SW 1271 (cell line): ENCODE measurements at regions not wholly inside any gene's neighbourhood (a gene's known extent, or its start where the extent isn't known, plus 50 kb on each side); places are given as distances from the start of the nearest gene placed in this dataset.
A peak's percentile ranks its signal among the peaks of the same experiment; 100 is the strongest.
"Not testable (repeated sequence)": the region's sequence is repeated elsewhere in the genome, so short reads cannot be mapped to it uniquely, and the experiment has no call there.

Source experiments
- DNase-seq, 2 experiments: peaks; one replicate each; lab custom pipeline; 2025; lab: John Stamatoyannopoulos, UW

GRCh38 chr7:66413379-66414114 is 208.4 kb downstream of the TPST1 start:
- peak; percentile 82 to 84 for DNase-seq

DNA sequence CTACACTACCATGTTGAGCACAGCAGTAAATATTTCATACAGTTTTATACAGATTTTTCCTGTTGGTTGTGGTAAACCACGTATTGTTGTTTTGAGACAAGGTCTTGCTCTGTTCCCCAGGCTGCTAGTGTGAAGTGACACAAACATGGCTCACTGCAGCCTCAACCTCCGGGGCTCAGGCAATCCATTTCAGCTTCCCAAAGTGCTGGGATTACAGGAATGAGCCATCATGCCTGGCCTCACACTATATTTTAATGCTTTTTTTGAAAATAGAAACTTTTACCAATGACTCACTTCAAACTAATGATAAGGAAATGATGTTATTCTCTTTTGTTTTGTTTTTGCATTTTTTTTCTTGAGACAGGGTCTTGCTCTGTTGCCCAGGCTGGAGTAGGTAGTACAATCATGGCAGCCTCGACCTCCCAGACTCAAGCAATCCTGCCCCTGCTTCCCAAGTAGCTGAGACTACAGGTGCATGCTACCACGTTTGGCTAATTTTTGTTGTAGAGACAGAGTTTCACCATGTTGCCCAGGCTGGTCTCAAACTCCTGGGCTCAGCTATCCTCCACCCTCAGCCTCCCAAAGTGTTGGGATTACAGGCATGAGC is 210.6 kb downstream of the TPST1 start:
- no peak for DNase-seq

DNA sequence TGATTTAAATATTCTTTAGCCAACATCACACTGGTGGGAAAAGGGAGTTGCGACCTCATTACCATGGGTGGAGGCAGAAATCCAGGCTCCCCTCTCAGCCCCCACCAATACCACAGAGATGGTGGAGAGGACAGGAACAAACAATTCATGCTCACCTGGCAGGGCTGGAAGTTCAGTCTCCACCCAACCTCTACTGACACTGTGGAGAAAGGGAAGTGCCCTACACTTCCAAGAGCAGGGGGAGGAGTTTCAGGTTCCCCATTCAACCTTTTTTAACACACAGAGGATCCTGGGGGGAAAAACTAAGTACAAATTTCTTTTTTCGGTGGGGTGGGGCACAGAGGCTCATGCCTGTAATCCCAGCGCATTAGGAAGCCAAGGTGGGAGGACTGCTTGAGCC is 210.1 kb upstream of the KCTD7 start:
- DNase-seq = no peak

- DNase-seq = no peak
Observed at GRCh38 chr7:66419210-66419609, 209.5 kb upstream of the KCTD7 start.

DNA sequence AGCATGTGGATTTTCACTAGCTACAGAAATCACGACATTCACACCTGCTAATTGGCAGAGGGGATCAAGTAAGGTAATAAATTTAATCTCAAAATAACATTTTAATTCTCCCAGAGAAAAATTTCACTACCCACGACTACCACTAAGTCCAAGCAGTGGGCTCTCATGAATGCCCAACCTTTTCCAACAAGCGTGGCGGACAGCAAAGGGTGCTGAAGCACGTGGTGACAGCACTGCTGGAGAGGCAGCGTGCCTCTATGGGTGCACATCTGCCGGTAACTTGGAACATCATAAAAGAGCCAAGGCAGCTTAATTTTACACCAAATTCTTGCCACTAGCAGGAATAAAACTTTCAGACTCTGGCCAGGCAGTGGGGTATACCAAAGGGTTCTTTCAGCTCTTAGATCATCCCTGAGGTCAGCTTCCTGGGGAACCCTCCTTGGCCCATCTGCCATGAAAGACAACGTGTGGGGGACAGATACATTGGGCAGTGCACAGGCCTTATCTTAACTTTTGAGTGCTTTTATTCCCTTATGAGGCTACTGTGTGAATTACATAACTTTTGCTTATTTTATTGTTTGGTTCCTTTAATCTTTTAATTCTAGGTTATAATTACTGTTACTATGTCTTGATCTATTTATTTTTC is 206.7 kb upstream of the KCTD7 start:
- no peak for DNase-seq

DNA sequence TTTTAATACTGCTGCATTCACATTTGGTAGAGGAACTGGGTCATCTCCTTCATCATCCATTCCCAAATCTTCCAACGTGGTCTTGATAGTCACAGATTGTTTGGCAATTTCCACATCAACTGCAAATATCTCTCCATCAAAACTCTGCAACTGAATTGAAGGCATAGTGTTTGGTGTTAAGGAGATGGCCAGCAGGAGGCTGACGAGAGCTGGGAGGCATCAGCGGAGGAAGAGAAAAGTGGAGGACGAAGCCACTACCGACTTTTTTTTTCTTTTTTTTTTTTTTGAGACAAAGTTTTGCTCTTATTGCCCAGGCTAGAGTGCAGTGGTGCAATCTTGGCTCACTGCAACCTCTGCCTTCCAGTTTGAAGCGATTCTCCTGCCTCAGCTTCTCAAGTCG is 205.0 kb upstream of the KCTD7 start:
- DNase-seq = no peak

- no peak for DNase-seq
Observed at GRCh38 chr7:66426332-66426731, 202.3 kb upstream of the KCTD7 start.

GRCh38 chr7:66426996-66427395 is 201.7 kb upstream of the KCTD7 start:
- DNase-seq = no peak

DNA sequence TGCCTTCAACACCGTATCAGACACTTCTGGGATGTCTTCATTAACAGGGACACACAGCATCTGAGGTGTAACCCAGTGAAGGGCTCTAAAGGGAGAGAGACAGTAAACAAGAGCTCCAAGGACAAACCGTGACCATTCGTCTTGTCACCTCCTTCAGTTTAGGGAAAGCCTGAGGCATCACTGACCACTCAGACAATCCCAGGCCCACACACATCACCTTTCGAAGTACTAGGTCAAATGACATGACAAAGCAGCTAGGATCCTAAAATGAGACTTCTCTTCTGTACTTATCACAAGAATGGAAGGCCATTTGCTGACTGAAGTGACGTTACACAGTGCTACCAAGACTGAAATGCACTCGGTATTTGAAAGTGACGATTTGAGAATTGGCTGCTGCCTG is 200.7 kb upstream of the KCTD7 start:
- DNase-seq = no peak

GRCh38 chr7:66429498-66430163 is 199.1 kb upstream of the KCTD7 start:
- DNase-seq = no peak

DNA sequence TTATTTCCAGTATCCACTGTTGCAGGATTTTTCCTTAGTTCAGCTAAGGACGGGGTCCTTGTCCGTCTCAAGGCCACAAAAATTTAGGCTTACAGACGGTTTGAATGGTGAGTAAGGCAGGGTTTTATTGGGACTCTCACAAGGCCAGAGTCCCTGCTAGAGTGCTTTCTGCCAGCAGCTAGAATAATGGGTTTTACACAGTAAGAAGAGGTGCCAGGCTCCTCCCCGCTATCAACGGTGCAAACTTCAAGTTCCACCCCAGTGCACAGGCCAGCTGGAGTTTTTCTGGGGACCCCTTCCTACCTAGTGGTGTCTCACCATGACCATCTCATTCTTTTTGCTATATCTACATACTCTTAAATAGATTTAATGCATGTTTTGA is 198.5 kb upstream of the KCTD7 start:
- DNase-seq = no peak

- not testable (repeated sequence) for DNase-seq
Observed at GRCh38 chr7:66438703-66439405, 189.8 kb upstream of the KCTD7 start.

DNA sequence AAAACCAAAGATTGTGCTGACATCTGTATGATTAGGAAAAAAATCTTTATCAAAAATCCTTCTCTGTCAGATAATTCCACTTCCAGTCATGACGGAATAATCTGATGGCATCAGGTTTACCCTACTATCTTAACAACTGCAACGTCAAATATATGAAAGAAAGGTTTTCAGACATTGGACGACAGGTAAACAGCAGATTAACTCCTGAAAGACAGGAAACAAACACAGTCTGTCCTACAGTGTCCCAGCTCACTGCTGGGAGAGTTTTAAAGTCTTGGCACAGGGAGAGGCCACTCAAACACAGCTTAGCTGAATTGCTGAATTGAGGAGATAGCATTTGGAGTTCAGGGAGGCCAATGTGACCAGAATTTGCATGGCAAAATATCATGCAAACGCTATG is 186.3 kb upstream of the KCTD7 start:
- no peak for DNase-seq

GRCh38 chr7:66443946-66444345 is 184.7 kb upstream of the KCTD7 start:
- DNase-seq = no peak

DNA sequence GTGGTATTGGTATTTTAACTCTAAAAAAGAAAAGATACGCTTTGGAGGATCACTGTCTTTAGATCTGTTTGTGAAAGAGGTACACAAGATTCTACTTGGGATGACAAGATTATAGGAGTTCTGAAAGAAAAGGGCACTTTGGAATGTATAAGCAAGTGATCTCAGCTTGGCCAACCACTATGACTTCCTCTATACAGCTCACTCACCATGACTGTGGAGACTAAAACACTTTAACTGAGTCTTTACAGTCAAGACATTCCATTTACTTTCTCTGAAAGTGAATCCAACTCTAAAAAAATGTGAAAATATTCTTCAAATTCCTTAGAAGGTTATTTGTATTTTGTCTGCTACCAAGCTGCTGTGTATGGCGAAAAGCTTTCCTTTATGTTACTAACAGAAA is 181.7 kb upstream of the KCTD7 start:
- not testable (repeated sequence) for DNase-seq

GRCh38 chr7:66450814-66451213 is 177.9 kb upstream of the KCTD7 start:
- not testable (repeated sequence) for DNase-seq

GRCh38 chr7:66451713-66452112 is 177.0 kb upstream of the KCTD7 start:
- not testable (repeated sequence) for DNase-seq

- DNase-seq = no peak
Observed at GRCh38 chr7:66452165-66452564, 176.5 kb upstream of the KCTD7 start.

GRCh38 chr7:66453340-66453739 is 175.3 kb upstream of the KCTD7 start:
- DNase-seq = no peak

- DNase-seq = no peak
Observed at GRCh38 chr7:66454600-66455225, 174.0 kb upstream of the KCTD7 start.

DNA sequence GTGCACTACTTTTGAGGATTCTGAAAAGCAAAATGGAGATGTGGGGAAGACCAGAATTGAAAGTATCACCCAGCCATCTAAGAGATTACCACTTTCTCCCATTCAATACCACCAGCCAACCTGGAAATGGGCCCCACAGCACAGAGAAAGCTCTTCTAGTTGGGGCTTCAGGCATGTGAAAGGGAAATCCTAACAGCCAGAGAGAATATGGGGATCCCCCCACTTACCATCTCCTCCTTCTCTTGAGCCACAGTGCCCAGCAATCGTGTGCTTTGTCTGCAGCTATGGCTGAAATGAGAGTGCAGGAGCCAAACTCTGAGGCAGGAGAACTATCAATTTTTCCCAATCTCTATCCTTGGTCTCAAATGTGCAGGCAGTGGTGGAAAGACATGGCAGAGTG is 173.2 kb upstream of the KCTD7 start:
- DNase-seq = not testable (repeated sequence)

- not testable (repeated sequence) for DNase-seq
Observed at GRCh38 chr7:66456431-66456830, 172.2 kb upstream of the KCTD7 start.
